ENCODE measurements at regions not wholly inside any gene's neighbourhood (a gene's known extent, or its start where the extent isn't known, plus 50 kb on each side); places are given as distances from the start of the nearest gene placed in this dataset.

- TF ChIP-seq EP300 (IDR thresholded peaks at IDR 0.05) (no peak), POLR2AphosphoS5 (IDR thresholded peaks at IDR 0.05) (no peak), POLR2A (IDR thresholded peaks at IDR 0.05) (no peak), CTCF (IDR thresholded peaks at IDR 0.05) (no peak)
- no peak for DNase-seq (ENCODE audit: low spot score in 2 of 2)
- Histone ChIP-seq H3K9me3 (peaks cover 3% of the 10 kb centered on the region), H3K27me3 (no peaks in the 10 kb centered on the region), H3K4me1 (peaks cover 13% of the 10 kb centered on the region), H3K4me3 (no peak overlapping the region), H3K36me3 (no peaks in the 10 kb centered on the region), H3K27ac (no peak overlapping the region)
- WGBS, result 90% methylated on average over 24 of the region's 34 CpGs
Observed at GRCh38 chr16:85534536-85535351, 78.4 kb upstream of the GSE1 start.

GRCh38 chr16:85535352-85536072 lies 77.6 kb upstream of the GSE1 start:
- 92% methylated on average over 9 of the region's 14 CpGs for WGBS
- no peaks in the 10 kb centered on the region for H3K36me3 ChIP-seq
- H3K27me3 ChIP-seq, result no peaks in the 10 kb centered on the region
- DNase-seq (ENCODE audit: low spot score in 2 of 2), result no peak
- TF ChIP-seq EP300 (IDR thresholded peaks at IDR 0.05) (no peak), POLR2A (IDR thresholded peaks at IDR 0.05) (no peak), POLR2AphosphoS5 (IDR thresholded peaks at IDR 0.05) (no peak), CTCF (IDR thresholded peaks at IDR 0.05) (no peak)
- H3K4me3 ChIP-seq, result no peak overlapping the region
- H3K4me1 ChIP-seq, result peaks cover 13% of the 10 kb centered on the region
- H3K27ac ChIP-seq, result no peak overlapping the region
- H3K9me3 ChIP-seq, result peaks cover 4% of the 10 kb centered on the region

GRCh38 chr16:85536073-85536410 lies 77.1 kb upstream of the GSE1 start:
- H3K9me3 ChIP-seq, result peaks cover 4% of the 10 kb centered on the region
- TF ChIP-seq CTCF (IDR thresholded peaks at IDR 0.05) (no peak), EP300 (IDR thresholded peaks at IDR 0.05) (no peak), POLR2AphosphoS5 (IDR thresholded peaks at IDR 0.05) (no peak), POLR2A (IDR thresholded peaks at IDR 0.05) (no peak)
- no peak for DNase-seq (ENCODE audit: low spot score in 2 of 2)
- no peak overlapping the region for H3K4me3 ChIP-seq
- peaks cover 9% of the 10 kb centered on the region for H3K4me1 ChIP-seq
- H3K27ac ChIP-seq, result no peak overlapping the region
- H3K27me3 ChIP-seq, result no peaks in the 10 kb centered on the region
- WGBS, result 34% methylated on average over 5 of the region's 6 CpGs
- H3K36me3 ChIP-seq, result no peaks in the 10 kb centered on the region

- Histone ChIP-seq H3K9me3 (peaks cover 4% of the 10 kb centered on the region), H3K27ac (no peak overlapping the region), H3K27me3 (no peaks in the 10 kb centered on the region), H3K4me3 (no peak overlapping the region), H3K4me1 (peaks cover 15% of the 10 kb centered on the region), H3K36me3 (no peaks in the 10 kb centered on the region)
- DNase-seq (ENCODE audit: low spot score in 2 of 2), result no peak
- 78% methylated on average over 27 of the region's 30 CpGs for WGBS
- TF ChIP-seq POLR2A (IDR thresholded peaks at IDR 0.05), result no peak
- TF ChIP-seq EP300 (IDR thresholded peaks at IDR 0.05), result no peak
- no peak for TF ChIP-seq POLR2AphosphoS5 (IDR thresholded peaks at IDR 0.05)
- TF ChIP-seq CTCF (IDR thresholded peaks at IDR 0.05), result no peak
Observed at GRCh38 chr16:85536411-85537330, 76.5 kb upstream of the GSE1 start.
